Skeletal muscle cell (primary cell): ENCODE measurements at regions not wholly inside any gene's neighbourhood (a gene's known extent, or its start where the extent isn't known, plus 50 kb on each side); places are given as distances from the start of the nearest gene placed in this dataset.
"Not testable (repeated sequence)": the region's sequence is repeated elsewhere in the genome, so short reads cannot be mapped to it uniquely, and the experiment has no call there.

Source experiments
- DNase-seq: peaks from one replicate; pipeline ENCODE4 v3.0.0-alpha.2; 2010; ENCODE audit warnings: low read depth
- H3K4me3 ChIP-seq: 2 replicates; pipeline ENCODE4 v1.5.1; 2011; ENCODE audit warnings: low read depth, mild to moderate bottlenecking, control low read depth, low read length, moderate library complexity

DNA sequence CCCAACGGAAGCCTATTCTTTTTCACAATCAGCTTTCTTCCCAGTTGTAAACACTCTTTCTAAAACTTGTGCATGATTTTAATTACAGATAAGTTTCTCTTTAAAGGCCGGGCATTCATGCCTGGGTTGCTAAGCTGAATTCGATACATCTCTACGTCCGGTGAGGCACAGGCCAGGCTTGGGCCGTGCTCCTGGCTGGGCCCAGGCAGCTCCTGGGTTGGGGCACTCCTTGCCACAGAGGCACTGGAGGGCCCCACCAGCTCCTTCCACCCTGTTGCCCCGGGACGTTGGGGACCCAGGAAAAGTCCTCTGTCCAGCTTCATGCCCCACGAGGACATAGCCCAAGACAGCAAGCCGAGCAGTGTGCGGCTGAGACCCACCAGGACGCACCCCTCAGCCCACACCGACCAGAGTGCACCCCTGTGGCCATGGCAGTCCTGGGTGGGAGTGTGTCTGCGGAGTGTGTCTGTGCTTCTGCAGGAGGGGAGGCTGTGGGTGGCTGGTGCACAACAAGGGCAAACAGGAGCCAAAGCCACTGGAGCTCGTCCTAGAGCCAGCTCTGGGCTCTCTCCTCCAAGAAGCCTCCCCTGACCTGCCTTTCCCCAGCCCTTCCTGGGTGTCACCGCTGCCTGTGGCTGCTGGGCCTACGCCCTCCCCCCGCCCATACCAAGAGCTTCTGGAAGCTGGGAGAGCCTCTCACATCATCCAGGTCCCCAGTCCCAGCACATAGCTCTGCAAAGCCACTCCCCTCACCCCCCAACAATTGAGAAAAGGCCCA lies 128.0 kb upstream of the NKX1-1 start:
- DNase-seq = no peak
- H3K4me3 ChIP-seq = no peak overlapping the region

GRCh38 chr4:1533501-1534064 lies 127.3 kb upstream of the NKX1-1 start:
- no peak for DNase-seq
- no peak overlapping the region for H3K4me3 ChIP-seq

GRCh38 chr4:1532549-1533395 lies 126.5 kb upstream of the NKX1-1 start:
- no peak overlapping the region for H3K4me3 ChIP-seq
- no peak for DNase-seq

GRCh38 chr4:1531683-1532548 lies 125.7 kb upstream of the NKX1-1 start:
- no peak for DNase-seq
- H3K4me3 ChIP-seq = no peak overlapping the region

DNA sequence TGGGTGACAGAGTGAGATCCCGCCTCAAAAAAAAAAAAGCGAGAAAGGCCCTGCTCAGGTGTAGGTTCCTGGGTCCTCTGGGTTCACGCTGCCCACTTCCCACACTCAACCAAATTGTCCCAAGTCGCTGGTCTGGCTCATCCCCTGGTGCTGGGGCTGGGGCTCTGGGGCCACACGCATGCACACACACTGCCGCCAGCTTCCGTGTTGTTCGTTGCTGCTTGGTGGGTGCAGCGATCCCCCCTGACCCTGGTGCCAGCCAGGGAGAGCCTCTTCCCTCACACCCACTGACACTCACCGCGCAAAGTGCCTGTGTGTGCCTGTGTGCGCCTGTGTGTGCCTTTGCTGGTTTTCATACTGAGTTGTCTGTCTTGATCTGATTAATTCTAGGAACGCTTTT lies 124.1 kb upstream of the NKX1-1 start:
- DNase-seq = no peak
- no peak overlapping the region for H3K4me3 ChIP-seq

GRCh38 chr4:1524761-1525160 lies 118.5 kb upstream of the NKX1-1 start:
- DNase-seq = no peak
- no peak overlapping the region for H3K4me3 ChIP-seq

GRCh38 chr4:1523907-1524636 lies 117.8 kb upstream of the NKX1-1 start:
- DNase-seq = no peak
- no peak overlapping the region for H3K4me3 ChIP-seq

GRCh38 chr4:1523506-1523905 lies 117.3 kb upstream of the NKX1-1 start:
- no peak overlapping the region for H3K4me3 ChIP-seq
- DNase-seq = no peak

DNA sequence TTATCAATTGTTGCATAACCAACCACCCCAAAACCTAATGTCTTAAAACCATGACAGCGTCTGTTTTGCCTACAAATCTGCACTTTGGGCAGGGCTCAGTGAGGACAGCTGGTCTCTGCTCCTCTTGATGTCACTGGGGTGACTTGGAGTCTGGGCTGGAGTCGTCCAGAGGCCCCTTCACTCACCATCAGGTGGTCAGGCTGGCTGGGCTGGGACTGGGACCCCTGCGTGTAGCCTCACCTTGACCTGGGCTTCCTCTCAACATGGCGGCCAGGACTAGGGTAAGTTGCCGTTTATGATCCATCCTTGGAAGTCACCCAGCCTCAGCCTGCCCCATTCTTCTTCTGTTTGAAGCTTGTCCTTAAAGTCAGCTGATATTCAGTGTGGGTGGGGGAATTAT lies 116.8 kb upstream of the NKX1-1 start:
- DNase-seq = no peak

GRCh38 chr4:1522606-1523005 lies 116.4 kb upstream of the NKX1-1 start:
- H3K4me3 ChIP-seq = no peak overlapping the region
- no peak for DNase-seq

More for the DNA sequence above, 116.8 kb upstream of the NKX1-1 start:
- H3K4me3 ChIP-seq = no peak overlapping the region

- no peak for DNase-seq
- no peak overlapping the region for H3K4me3 ChIP-seq
These were observed 115.6 kb upstream of the NKX1-1 start for GRCh38 chr4:1521821-1522361.

DNA sequence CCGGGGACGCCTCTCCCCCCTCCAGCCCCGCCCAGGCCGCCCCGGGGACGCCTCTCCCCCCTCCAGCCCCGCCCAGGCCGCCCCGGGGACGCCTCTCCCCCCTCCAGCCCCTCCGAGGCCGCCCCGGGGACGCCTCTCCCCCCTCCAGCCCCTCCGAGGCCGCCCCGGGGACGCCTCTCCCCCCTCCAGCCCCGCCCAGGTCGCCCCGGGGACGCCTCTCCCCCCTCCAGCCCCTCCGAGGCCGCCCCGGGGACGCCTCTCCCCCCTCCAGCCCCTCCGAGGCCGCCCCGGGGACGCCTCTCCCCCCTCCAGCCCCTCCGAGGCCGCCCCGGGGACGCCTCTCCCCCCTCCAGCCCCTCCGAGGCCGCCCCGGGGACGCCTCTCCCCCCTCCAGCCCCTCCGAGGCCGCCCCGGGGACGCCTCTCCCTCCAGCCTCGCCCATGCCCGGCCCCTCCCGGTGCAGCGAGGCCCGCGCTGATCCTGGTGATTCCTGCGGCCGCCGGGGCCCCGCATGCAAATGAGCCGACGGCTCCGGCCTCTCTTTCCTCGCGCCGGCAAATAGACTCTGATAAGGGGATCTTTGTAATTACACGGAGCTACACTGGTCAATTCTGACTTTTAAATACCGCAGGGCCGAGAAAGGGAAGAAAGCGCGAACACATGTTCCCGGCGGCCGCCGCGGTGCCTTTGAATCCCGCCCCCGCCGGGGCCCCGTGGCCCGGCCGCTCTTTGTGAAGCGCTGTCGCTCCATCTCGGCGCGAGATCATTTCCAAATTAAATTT lies 114.7 kb upstream of the NKX1-1 start:
- H3K4me3 ChIP-seq = peak overlapping the region; percentile 37

GRCh38 chr4:1519787-1520661 lies 113.8 kb upstream of the NKX1-1 start:
- DNase-seq = no peak
- peak overlapping the region; percentile 18 for H3K4me3 ChIP-seq

More for the DNA sequence above, 114.7 kb upstream of the NKX1-1 start:
- not testable (repeated sequence) for DNase-seq

DNA sequence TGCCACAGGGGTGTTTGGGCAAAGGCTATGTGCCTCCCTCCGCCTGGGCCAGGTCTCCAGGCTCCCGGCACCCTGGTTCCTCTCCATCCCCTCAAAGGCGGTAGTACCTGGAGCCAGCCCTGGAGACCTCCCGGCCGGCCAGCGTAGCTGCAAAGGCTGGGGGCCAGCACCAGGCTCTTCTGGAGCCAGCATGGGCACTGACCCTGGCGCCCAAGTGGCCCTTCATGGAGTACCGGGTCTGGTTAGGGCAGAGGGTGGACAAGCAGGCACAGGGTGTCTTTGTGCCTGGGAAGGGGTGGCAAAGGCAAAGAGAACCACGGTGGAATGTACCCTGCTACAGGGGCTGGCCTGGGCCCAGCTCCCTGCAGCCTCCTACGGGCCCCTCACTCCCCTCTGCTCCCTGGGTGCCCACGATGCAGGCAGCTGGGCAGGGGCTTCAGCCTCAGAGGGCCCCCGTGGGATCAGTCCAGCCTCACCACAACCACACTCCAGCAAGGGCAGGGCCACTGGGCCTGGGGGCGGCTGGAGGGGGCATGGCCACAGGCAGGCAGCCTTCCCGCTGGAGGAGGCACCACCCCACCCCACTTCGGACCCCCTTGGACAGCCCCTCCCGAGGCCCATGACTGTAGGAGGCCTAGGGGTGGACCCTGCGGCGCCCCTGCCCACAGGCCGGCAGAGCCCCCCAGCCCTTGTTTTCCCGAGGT lies 112.9 kb upstream of the NKX1-1 start:
- no peak overlapping the region for H3K4me3 ChIP-seq
- no peak for DNase-seq

DNA sequence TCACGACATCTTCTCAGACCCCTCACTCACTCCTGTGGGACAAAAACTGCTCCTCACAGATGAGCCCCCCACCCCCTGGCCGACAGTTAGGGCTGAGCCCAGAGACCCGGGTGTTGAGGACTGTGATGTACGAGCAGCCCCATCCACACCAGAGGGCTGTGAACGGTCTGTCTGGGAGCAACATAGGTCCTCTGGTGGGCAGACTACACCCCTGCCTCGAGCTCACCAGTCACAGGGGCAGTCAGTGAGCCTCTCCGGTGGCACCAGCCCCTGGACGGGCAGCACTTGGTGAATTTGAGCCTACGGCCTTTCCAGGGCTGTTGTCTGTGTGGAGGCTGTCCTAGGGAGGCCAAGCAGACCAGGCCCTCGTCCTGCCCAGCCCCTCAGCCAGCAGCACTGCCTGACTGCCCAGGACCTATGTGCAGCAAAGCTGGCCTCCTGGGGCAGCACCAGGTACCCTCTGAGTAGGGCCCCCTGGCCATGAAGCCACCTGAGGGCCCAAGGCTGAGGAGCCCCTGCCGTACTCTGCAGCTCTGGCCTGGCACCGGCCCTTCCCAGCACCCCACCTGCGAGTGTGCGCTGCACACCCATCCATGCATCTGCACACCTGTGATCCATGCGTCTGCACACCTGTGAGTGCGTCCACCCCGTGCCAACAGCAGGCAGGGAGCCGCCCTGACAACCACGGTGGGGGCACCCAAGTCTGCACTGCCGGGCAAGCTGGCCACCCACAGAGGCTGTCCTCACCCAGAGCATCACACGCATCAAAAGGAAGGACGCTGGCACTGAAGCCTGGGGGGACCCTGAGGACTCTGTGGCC lies 111.6 kb upstream of the NKX1-1 start:
- no peak for DNase-seq
- no peak overlapping the region for H3K4me3 ChIP-seq
